HCT116 (cell line): ENCODE measurements at regions not wholly inside any gene's neighbourhood (a gene's known extent, or its start where the extent isn't known, plus 50 kb on each side); places are given as distances from the start of the nearest gene placed in this dataset.

Experiments
- ATAC-seq: fragments of 200-7000 bp; cut with Tn5 transposase; 2 replicates; pipeline ENCODE4 v1.9.1; 2020; ENCODE audit warnings: mild to moderate bottlenecking, moderate library complexity
- BruUV-seq: library from RNA; stranded (reverse); fragments of 400-500 nt; replicated peaks from 2 replicates; lab custom pipeline; 2021; lab: Mats Ljungman, UMichigan
- CTCF ChIA-PET: fragments of 300-600 bp; sonication (Branson Sonifier 250); formaldehyde crosslinking; loops from one replicate; lab custom pipeline; 2021; ENCODE audit warnings: antibody characterized with exemption; lab: Charles Lee
- POLR2A ChIA-PET: fragments of 300-600, 350-600 bp; sonication (Branson Sonifier 250); formaldehyde crosslinking; loops from one replicate; lab custom pipeline; 2021; ENCODE audit warnings: antibody characterized with exemption; lab: Charles Lee
- RAD21 ChIA-PET, 2 experiments: fragments of 300-600 bp; sonication (Branson Sonifier 250); formaldehyde crosslinking; loops; one replicate each; lab custom pipeline; 2023; ENCODE audit warnings: low total read pairs in 2 of 2; ENCODE audit not compliant: uncharacterized antibody in 2 of 2, unreplicated experiment in 2 of 2, low non-redundant PET in 1 of 2; lab: Charles Lee
- DNase-seq: peaks from one replicate; pipeline ENCODE4 v3.0.0-alpha.2; 2010; ENCODE audit warnings: low read depth, low spot score
- H2AFZ ChIP-seq: fragments of 200-600 bp; shearing (Covaris generic), sonication (generic); 2 replicates; pipeline ENCODE4 v1.6.1; 2017; ENCODE audit warnings: low read depth, mixed run types, mixed read lengths, antibody characterized with exemption, low read length; ENCODE audit not compliant: poor library complexity, severe bottlenecking
- H3K27ac ChIP-seq: 2 replicates; pipeline ENCODE4 v1.5.1; 2012; ENCODE audit warnings: low read depth, low read length
- H3K27me3 ChIP-seq: fragments of 200-600 bp; sonication (generic); 2 replicates; pipeline ENCODE4 v1.6.1; 2016; ENCODE audit warnings: mixed run types, low read length, mixed read lengths; ENCODE audit not compliant: insufficient read depth
- H3K36me3 ChIP-seq, 2 experiments: fragments of 200-500 bp in 1 of 2; fragments of 200-600 bp in 1 of 2; sonication (Bioruptor generic) in 1 of 2; sonication (generic) in 1 of 2; 2 replicates each; pipeline versions ENCODE4 v1.5.1 to v1.6.1; 2014 to 2016; ENCODE audit warnings: low read length in 2 of 2, inconsistent platforms in 1 of 2, mixed read lengths in 1 of 2, mixed run types in 1 of 2; ENCODE audit not compliant: insufficient read depth in 2 of 2, control insufficient read depth in 1 of 2
- H3K4me1 ChIP-seq, 2 experiments: fragments of 200-600 bp in 1 of 2; sonication (generic) in 1 of 2; 2 replicates each; pipeline versions ENCODE4 v1.5.1 to v1.6.1; 2012 to 2017; ENCODE audit warnings: low read length in 2 of 2, inconsistent platforms in 1 of 2, mild to moderate bottlenecking in 1 of 2, mixed read lengths in 1 of 2, mixed run types in 1 of 2, moderate library complexity in 1 of 2; ENCODE audit not compliant: insufficient read depth in 2 of 2, control insufficient read depth in 1 of 2
- H3K4me2 ChIP-seq: fragments of 200-600 bp; sonication (generic); 2 replicates; pipeline ENCODE4 v1.6.1; 2017; ENCODE audit warnings: mixed run types, low read length, mixed read lengths
- H3K4me3 ChIP-seq, 2 experiments: fragments of 200-600 bp in 1 of 2; sonication (generic) in 1 of 2; replicated peaks in 1 of 2; 2 replicates each; pipeline ENCODE4 v1.5.1; 2011 to 2016; ENCODE audit warnings: low read length in 2 of 2, control low read depth in 1 of 2, low read depth in 1 of 2, mild to moderate bottlenecking in 1 of 2, mixed read lengths in 1 of 2, mixed run types in 1 of 2
- H3K79me2 ChIP-seq: fragments of 200-600 bp; sonication (generic); 2 replicates; pipeline ENCODE4 v1.6.1; 2017; ENCODE audit warnings: mild to moderate bottlenecking, mixed run types, low read length, moderate library complexity, mixed read lengths; ENCODE audit not compliant: insufficient read depth
- H3K9ac ChIP-seq: fragments of 200-600 bp; sonication (generic); 2 replicates; pipeline ENCODE4 v1.6.1; 2016; ENCODE audit warnings: low read length, mixed read lengths
- H3K9me2 ChIP-seq: fragments of 200-600 bp; sonication (generic), shearing (Covaris generic); 2 replicates; pipeline ENCODE4 v1.6.1; 2017; ENCODE audit warnings: mixed run types, mild to moderate bottlenecking, moderate library complexity; ENCODE audit not compliant: insufficient read depth
- H3K9me3 ChIP-seq, 2 experiments: fragments of 200-500 bp in 1 of 2; fragments of 200-600 bp in 1 of 2; sonication (Bioruptor generic) in 1 of 2; sonication (generic) in 1 of 2; 2 replicates each; pipeline ENCODE4 v1.6.1; 2014 to 2017; ENCODE audit warnings: low read length in 2 of 2, mixed read lengths in 2 of 2, inconsistent platforms in 1 of 2, low read depth in 1 of 2, mild to moderate bottlenecking in 1 of 2, mixed run types in 1 of 2, moderate library complexity in 1 of 2; ENCODE audit not compliant: control insufficient read depth in 1 of 2, insufficient read depth in 1 of 2
- H4K20me1 ChIP-seq: fragments of 200-600 bp; sonication (generic), shearing (Covaris generic); 2 replicates; pipeline ENCODE4 v1.6.1; 2017; ENCODE audit warnings: mixed run types, mild to moderate bottlenecking, moderate library complexity; ENCODE audit not compliant: insufficient read depth
- CEBPB ChIP-seq: IDR thresholded peaks from 2 replicates; pipeline ENCODE4 v1.6.1; 2012; ENCODE audit warnings: low read depth
- EZH2 ChIP-seq: fragments of 200-600 bp; sonication (generic); IDR thresholded peaks from 2 replicates; pipeline ENCODE4 v1.6.1; 2017; ENCODE audit warnings: antibody characterized with exemption, mixed run types
- JUND ChIP-seq: IDR thresholded peaks from 2 replicates; pipeline ENCODE4 v1.6.1; 2012
- MAX ChIP-seq: IDR thresholded peaks from 2 replicates; pipeline ENCODE4 v1.6.1; 2012
- POLR2A ChIP-seq: IDR thresholded peaks from 2 replicates; pipeline ENCODE4 v1.7.0; 2011; ENCODE audit warnings: borderline replicate concordance; ENCODE audit not compliant: insufficient read depth, insufficient read length; ENCODE audit errors: extremely low read depth
- POLR2AphosphoS5 ChIP-seq: IDR thresholded peaks from 2 replicates; pipeline ENCODE4 v1.6.1; 2011; ENCODE audit warnings: mild to moderate bottlenecking, low read depth, low read length, moderate library complexity
- SIN3A ChIP-seq: IDR thresholded peaks from 2 replicates; pipeline ENCODE4 v1.6.1; 2012; ENCODE audit warnings: low read depth
- TCF7L2 ChIP-seq: IDR thresholded peaks from 2 replicates; pipeline ENCODE4 v1.7.0; 2011; ENCODE audit warnings: borderline replicate concordance, inconsistent platforms; ENCODE audit not compliant: insufficient read depth, insufficient read length; ENCODE audit errors: extremely low read depth
- ZBTB33 ChIP-seq: IDR thresholded peaks from 2 replicates; pipeline ENCODE4 v1.6.1; 2011; ENCODE audit warnings: mild to moderate bottlenecking, low read length, moderate library complexity; ENCODE audit not compliant: insufficient replicate concordance; ENCODE audit errors: extremely low read depth
- intact Hi-C: fragments of 100-400 bp; cut with micrococcal nuclease; formaldehyde crosslinking; loops from 2 replicates; pipeline ENCODE4 v1.10.0; 2022

GRCh38 chr2:41992671-41993434 lies 55.0 kb upstream of the PKDCC start:
- peaks cover 10% of the 10 kb centered on the region; the same call in 1 of the 2 replicates for H3K27me3 ChIP-seq
- H3K9ac ChIP-seq, result no peak overlapping the region
- H4K20me1 ChIP-seq, result no peaks in the 10 kb centered on the region
- no peak overlapping the region for H2AFZ ChIP-seq
- H3K79me2 ChIP-seq, result no peaks in the 10 kb centered on the region
- H3K36me3 ChIP-seq, result no peaks in the 10 kb centered on the region
- RAD21 ChIA-PET, result no interaction called here
- no peak for TF ChIP-seq EZH2
- no peak for TF ChIP-seq POLR2AphosphoS5
- no peak for TF ChIP-seq POLR2A
- TF ChIP-seq SIN3A, result no peak
- no peak for DNase-seq
- H3K27ac ChIP-seq, result no peak overlapping the region
- POLR2A ChIA-PET, result no interaction called here
- H3K4me3 ChIP-seq, result no peak overlapping the region
- H3K4me1 ChIP-seq, result no peaks in the 10 kb centered on the region
- no peaks in the 10 kb centered on the region for H3K9me2 ChIP-seq
- no peak overlapping the region for H3K4me2 ChIP-seq
- H3K9me3 ChIP-seq, result no peaks in the 10 kb centered on the region
- CTCF ChIA-PET, result no interaction called here
- intact Hi-C loops, result no loop called here
- ATAC-seq, result no peak
- BruUV-seq, result no TSS peak

- intact Hi-C loops, result no loop called here
- H3K27me3 ChIP-seq, result peaks cover 7% of the 10 kb centered on the region; the same call in 1 of the 2 replicates
- H3K79me2 ChIP-seq, result no peaks in the 10 kb centered on the region
- no peaks in the 10 kb centered on the region for H4K20me1 ChIP-seq
- no peaks in the 10 kb centered on the region for H3K9me3 ChIP-seq
- DNase-seq, result no peak
- no peak overlapping the region for H3K27ac ChIP-seq
- no peak overlapping the region for H3K4me2 ChIP-seq
- RAD21 ChIA-PET, result no interaction called here
- H2AFZ ChIP-seq, result no peak overlapping the region
- H3K9ac ChIP-seq, result no peak overlapping the region
- H3K36me3 ChIP-seq, result no peaks in the 10 kb centered on the region
- H3K4me1 ChIP-seq, result no peaks in the 10 kb centered on the region
- POLR2A ChIA-PET, result no interaction called here
- no peaks in the 10 kb centered on the region for H3K9me2 ChIP-seq
- no peak overlapping the region for H3K4me3 ChIP-seq
- TF ChIP-seq ZBTB33 (no peak), JUND (no peak), EZH2 (no peak), CEBPB (no peak), POLR2A (no peak), TCF7L2 (no peak), MAX (no peak)
- CTCF ChIA-PET, result no interaction called here
- no TSS peak for BruUV-seq
- ATAC-seq, result no peak
These were observed 54.3 kb upstream of the PKDCC start for GRCh38 chr2:41993435-41993925.
